Dermis microvascular lymphatic vessel endothelial cell (primary cell): ENCODE measurements at regions not wholly inside any gene's neighbourhood (a gene's known extent, or its start where the extent isn't known, plus 50 kb on each side); places are given as distances from the start of the nearest gene placed in this dataset.
A peak's percentile ranks its signal among the peaks of the same experiment; 100 is the strongest.
"Not testable (repeated sequence)": the region's sequence is repeated elsewhere in the genome, so short reads cannot be mapped to it uniquely, and the experiment has no call there.

Experiments used
- DNase-seq, 2 donors: peaks; one replicate each; pipeline versions ENCODE4 v3.0.0 to v3.0.0-alpha.2; 2010; ENCODE audit warnings: low read depth in 2 of 2

GRCh38 chr5:39760385-39761198, 335.8 kb upstream of the DAB2 start:
- DNase-seq = peak in 1 of 2 donors; percentile 4

DNA sequence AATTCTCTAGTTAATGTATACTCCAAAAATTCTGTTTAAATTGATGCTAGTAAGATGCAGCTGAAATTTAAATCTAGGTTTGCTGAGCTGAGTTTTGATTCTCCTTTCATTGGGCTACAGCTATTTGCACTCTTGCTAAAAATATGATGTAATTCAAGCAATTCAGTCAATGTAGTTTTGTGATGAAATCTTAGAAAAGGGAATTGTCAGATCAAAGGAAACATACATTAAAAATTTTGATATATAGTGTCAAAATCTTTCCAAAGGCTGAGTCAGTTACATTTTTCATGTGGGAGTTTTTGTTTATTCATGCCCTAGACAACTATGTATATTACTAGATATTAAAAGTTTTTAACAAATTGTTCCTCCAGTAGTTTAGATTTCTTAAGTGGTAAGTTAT, 334.9 kb upstream of the DAB2 start:
- DNase-seq = no peak

DNA sequence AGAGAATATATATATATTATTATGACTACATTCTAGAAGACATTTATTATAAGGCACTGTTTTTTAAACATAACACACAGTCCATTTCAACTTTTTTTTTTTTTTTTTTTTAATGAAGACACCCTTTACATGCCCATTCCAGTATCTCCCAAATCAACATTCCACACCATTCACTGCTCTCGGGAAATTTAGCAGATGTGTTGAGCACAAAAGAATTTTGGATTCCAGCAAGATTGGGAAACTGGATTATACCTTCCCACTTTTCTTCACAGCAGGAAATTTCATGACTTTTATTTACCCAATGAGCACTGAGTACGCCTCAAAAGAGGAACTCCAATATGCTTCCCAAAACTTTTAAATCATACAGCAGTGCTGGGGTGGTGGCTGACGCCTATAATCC, 333.6 kb upstream of the DAB2 start:
- no peak for DNase-seq

GRCh38 chr5:39757131-39757530, 332.4 kb upstream of the DAB2 start:
- DNase-seq = no peak

- peak; percentile 21 to 84 for DNase-seq
Measured at GRCh38 chr5:39755986-39756385, 331.2 kb upstream of the DAB2 start.

GRCh38 chr5:39755452-39755851, 330.7 kb upstream of the DAB2 start:
- DNase-seq = no peak

DNA sequence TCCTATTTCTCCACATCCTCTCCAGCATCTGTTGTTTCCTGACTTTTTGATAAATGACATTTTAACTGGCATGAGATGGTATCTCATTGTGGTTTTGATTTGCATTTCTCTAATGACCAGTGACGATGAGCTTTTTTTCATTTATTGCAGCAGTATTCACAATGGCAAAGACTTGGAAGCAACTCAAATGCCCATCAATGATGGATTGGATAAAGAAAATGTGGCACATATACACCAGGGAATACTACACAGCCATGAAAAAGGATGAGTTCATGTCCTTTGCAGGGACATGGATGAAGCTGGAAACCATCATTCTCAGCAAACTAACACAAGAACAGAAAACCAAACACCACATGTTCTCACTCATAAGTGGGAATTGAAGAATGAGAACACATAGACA, 329.0 kb upstream of the DAB2 start:
- not testable (repeated sequence) for DNase-seq

DNA sequence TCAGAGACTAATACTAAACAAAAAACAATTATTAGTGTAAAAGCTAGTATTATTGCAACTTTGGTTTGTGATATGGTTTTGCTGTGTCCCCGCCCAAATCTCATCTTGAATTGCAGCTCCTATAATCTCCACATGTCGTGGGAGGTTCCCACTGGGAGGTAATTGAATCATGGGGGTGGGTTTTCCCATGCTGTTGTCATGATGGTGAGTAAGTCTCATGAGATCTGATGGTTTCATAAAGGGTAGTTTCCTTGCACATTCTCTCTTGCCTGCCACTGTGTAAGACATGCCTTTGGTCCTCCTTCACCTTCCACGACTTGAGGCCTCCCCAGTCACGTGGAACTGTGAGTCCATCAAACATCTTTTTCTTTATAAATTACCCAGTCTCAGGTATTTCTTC, 325.9 kb upstream of the DAB2 start:
- DNase-seq = no peak

DNA sequence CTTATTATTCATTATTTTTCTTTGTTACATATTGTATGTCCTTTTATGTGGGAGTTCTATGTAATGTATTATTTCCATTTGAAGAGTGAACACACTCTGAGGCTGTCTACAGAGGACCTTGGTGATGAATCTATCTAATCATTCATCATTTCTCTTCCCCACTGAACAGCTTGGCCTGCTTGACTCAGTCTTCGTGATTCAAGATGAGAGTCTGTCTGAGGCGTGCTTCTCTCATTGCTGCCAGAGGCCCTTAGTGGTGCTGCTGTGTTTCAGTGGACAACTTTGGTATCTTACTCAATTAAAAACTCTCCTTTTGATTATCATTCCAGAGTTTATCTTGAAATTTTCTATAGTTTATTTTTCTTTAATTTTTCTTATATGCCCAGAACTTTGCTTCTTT, 318.1 kb upstream of the DAB2 start:
- no peak for DNase-seq

GRCh38 chr5:39740404-39740803, 315.6 kb upstream of the DAB2 start:
- DNase-seq = no peak

GRCh38 chr5:39732166-39732565, 307.4 kb upstream of the DAB2 start:
- DNase-seq = no peak

DNA sequence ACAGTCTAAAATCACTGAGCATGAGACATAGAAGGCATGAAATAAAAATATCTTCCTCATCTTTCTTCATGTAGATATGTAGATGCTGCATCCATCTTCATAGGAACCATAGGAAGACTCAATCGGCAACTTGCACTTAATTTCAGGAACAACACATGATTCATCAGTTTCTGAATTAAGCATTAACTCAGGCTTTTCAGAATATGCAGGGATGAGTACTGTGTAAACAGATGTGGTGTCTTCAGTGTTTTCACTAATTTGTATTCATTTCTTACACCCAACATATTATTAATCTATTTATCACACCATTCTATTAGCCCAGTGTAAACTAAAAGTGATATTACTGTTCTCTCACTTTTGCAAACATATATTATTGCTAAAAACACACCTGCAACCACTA, 305.9 kb upstream of the DAB2 start:
- DNase-seq = no peak

DNA sequence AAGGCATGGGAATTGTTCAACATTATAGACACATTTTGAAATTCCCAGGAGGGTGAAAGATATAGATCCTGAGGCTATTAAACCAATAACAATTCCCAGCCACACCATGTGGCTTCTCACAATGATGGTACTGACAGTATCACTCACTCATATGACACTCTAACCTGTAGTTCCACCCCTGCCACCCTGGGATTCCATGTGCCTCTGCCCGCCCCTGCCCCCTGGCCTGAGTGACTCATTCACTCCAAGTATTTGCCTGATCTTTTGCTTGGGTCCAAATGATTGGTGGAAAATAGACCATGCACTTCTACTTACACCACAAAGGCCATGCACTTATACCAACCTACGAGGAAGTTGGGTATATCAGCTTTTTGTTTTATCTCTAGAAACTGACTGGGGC, 305.2 kb upstream of the DAB2 start:
- no peak for DNase-seq

DNA sequence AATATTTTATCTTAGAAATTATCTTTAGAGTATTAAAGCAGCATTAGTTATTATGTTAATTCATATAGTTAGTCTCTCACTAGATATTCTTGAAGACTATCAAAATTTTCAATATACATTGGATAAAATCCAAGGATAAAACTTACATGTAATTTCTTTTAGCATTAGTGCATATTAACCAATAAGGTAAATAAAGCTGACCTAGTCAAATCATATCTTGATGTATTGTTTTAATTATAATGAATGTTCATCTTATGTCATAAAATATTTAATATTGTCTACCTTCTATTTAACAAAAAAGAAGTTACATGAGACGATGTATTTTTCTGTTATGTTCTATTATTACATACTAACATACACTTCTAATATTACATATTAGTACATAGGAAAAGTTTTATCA, 301.7 kb upstream of the DAB2 start:
- no peak for DNase-seq

DNA sequence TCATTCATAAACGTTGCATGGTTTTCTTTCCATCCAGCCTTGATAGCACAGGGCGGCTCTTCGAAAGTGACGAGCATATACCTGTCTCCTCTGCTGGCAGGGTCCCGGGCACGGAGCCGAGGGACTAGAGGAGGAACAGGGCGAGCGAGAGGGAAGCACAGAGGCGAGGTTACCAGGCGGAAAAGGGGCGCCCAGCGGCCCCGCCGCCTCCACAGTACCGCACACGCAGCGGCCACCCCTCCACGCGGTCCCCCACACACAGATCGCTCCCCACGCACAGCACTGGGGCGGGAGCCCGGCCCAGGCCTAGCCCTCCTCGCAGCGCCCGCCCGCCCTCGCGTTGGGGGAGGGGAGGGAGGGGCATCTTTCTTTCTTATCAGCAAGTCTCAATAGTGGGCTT, 296.6 kb upstream of the DAB2 start:
- DNase-seq = no peak

DNA sequence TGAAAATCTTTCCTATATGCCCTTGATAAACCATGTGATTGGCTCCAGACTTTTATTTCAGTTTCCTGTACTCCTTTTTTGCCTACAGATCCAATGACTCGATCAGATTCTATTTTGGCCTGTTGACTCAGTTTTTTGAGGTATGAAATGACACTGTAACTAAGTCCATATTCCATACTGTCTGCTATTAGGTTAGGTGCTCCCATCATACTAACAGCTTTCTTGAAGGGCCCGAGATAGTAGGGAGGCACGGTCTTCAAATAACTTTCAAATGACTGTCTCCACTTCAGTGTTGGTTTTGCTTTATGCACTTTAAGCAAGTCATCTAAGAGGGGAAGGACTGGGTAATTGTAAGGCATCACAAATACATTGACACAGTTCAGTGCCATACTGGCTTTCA, 295.4 kb upstream of the DAB2 start:
- DNase-seq = no peak

- DNase-seq = no peak
Measured at GRCh38 chr5:39717176-39717897, 292.6 kb upstream of the DAB2 start.

DNA sequence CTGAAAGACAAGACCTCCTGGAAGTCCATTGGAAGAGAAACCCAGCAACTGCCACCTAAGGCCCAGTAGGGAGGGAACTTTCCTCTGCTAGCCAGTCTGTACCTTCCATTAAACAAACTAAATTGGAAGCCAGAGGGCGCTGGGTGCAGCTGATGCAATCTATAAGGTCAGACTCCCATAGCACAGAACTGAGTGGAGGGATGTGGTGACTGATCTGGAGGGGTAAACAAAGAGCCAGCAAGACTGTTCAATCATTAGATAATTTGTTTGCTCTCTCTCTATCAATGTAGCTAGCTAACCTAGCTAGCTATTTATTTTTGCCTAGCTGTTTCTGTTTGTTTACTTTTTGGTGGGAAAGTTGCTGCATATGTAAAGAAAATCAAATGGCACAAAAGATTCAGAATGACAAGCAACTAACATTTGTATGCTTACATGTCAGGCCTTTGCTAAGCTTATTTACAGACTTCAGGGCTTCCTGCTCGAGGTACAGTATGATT, 291.8 kb upstream of the DAB2 start:
- DNase-seq = peak in 1 of 2 donors; percentile 69

DNA sequence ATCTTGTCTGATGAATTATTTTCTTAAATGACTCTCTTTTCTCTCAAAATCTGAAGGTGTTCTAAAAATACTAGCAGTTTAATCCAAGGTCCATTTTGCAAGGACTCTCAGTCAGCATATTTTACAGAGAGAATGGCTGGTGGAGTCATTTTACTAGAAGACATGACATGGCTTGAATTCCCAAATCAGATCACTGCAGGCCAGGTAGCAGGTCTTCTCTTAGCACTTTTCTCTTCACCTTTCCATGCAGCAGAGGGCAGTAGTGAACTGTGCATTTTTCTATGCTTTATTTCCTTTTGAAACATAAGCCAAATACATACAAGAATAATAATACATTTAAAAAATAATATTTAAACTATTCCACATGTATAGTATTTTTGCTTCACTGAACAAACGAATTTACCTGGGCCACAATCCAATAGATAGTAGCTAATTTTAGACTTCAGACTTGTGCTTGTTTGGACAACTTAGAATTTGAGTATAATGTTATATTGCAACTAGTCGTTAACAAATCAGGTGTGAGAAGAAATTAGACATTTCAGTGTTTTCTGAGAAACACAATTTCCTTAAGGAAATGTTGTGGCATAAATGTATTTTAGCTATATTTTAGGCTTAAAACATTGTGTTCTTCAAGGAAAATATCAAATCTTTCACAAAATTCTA, 289.4 kb upstream of the DAB2 start:
- DNase-seq = peak; percentile 59 to 70

- DNase-seq = no peak
Measured at GRCh38 chr5:39713250-39713916, 288.6 kb upstream of the DAB2 start.

DNA sequence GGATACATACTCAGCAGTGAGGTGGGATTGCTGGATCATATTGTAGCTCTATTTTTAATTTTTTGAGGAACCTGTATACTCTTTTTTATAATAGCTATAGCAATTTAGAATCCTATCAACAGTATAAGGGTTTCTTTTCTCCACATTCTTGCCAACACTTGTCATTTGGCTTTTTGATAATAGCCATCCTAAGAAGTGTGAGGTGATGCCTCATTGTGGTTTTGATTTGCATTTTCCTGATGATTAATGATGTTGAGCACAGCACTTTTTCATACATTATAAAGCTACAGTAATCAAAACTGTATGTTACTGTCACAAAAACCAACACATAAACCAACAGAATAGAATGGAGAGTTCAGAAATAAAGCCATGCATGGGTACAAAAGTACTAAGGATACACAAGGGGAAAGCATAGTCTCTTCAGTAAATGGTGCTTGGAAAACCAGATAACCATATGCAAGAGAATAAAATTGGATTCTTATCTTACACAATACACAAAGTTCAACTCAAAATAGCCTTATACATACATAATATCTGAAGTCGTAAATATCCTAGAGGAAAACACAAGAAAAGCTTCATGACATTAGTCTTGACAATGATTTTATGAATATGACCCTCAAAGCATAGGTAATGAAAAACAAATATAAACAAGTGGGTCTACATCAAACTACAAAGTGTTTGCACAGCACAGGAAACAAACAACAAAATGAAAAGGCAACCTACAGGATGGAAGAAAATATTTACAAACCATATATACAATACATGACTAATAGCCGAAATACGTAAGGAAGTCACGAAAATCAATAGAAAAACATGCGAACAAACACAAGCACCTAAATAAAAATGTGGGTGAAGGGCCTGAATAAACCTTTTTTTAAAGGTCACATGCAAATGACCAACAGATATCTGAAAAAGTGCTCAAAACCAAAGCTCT, 287.8 kb upstream of the DAB2 start:
- no peak for DNase-seq
